Right lobe of liver (tissue), 6 donors: ENCODE measurements at regions not wholly inside any gene's neighbourhood (a gene's known extent, or its start where the extent isn't known, plus 50 kb on each side); places are given as distances from the start of the nearest gene placed in this dataset.

Source experiments
- ATAC-seq, 4 donors: fragments of 200-7000 bp; cut with Tn5 transposase; one replicate each; pipeline ENCODE4 v1.9.1; 2020; ENCODE audit warnings: mild to moderate bottlenecking in 4 of 4, moderate library complexity in 4 of 4
- DNase-seq, 3 donors: peaks; one replicate each; pipeline ENCODE4 v3.0.0-alpha.2; 2020
- H3K27ac ChIP-seq, 3 donors: fragments of 200-600 bp; one replicate each; pipeline ENCODE4 v1.8.0; 2022
- H3K27me3 ChIP-seq, 2 donors: fragments of 200-600 bp; one replicate each; pipeline ENCODE4 v1.8.0; 2022
- H3K36me3 ChIP-seq, 4 donors: fragments of 200-600 bp; sonication (generic) in 1 of 4; one replicate each; pipeline versions ENCODE4 v1.5.1 to v1.8.0; 2017 to 2022; ENCODE audit warnings: control low read depth in 1 of 4
- H3K4me1 ChIP-seq, 4 donors: fragments of 200-600 bp; sonication (generic) in 1 of 4; one replicate each; pipeline versions ENCODE4 v1.5.1 to v1.8.0; 2017 to 2022; ENCODE audit warnings: control low read depth in 1 of 4
- H3K4me3 ChIP-seq, 3 donors: fragments of 200-600 bp; one replicate each; pipeline ENCODE4 v1.8.0; 2022
- H3K9me3 ChIP-seq, 4 donors: fragments of 200-600 bp; sonication (generic) in 1 of 4; one replicate each; pipeline versions ENCODE4 v1.5.1 to v1.8.0; 2017 to 2022; ENCODE audit warnings: control low read depth in 1 of 4
- POLR2A ChIP-seq: fragments of 450-650 bp; IDR thresholded peaks from one replicate; pipeline ENCODE4 v1.6.1; 2017; ENCODE audit warnings: antibody characterized with exemption, mild to moderate bottlenecking
- WGBS: methylation state at CpG from one replicate; pipeline ENCODE4 v1.1.6; 2018; ENCODE audit warnings: low coverage, low lambda C conversion rate; ENCODE audit not compliant: insufficient coverage; ENCODE audit errors: missing lambda C conversion rate; 5-methylcytosine and 5-hydroxymethylcytosine counted together
- intact Hi-C, 2 donors: fragments of 100-400 bp; cut with DNase I; formaldehyde crosslinking; loops; one replicate each; pipeline versions ENCODE4 v1.11.2 to v1.14.1; 2022
- TF ChIP-seq, protein P1 (sequence below), 4 donors: fragments of 200-600 bp in 3 of 4; fragments of 450-650 bp in 1 of 4; IDR thresholded peaks; one replicate each; pipeline versions ENCODE4 v1.5.1 to v1.8.0; 2016 to 2022; ENCODE audit warnings: antibody characterized with exemption in 4 of 4, mild to moderate bottlenecking in 2 of 4
- donor health status: DM: no; HTN: yes; CAD: no.
- donor health status: DM: no; HTN: no; CAD: no.
- donor health status: DM: no; HTN: no; CAD: no.
- donor health status: DM: no; HTN: yes; CAD: no.
- donor health status: DM: no; HTN: yes; CAD: no.

DNA sequence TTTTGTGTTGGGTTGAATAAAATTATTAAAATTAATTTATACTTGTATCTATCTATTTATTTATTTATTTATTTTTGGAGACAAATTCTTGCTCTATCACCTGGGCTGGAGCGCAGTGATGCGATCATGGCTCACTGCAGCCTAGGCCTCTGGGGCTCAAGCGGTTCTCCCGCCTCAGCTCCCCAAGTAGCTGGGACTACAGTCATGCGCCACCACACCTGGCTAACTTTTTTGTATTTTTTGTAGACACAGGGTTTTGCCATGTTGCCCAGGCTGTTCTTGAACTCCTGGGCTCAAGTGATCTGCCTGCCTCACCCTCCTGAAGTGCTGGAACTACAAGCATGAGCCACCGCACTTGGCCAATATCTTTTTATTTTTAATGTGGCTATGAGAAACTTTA, 134.7 kb upstream of the SPDL1 start:
- Histone ChIP-seq H3K27ac (no peak overlapping the region), H3K9me3 (no peaks in the 10 kb centered on the region), H3K36me3 (no peaks in the 10 kb centered on the region), H3K4me1 (no peaks in the 10 kb centered on the region), H3K4me3 (no peak overlapping the region), H3K27me3 (no peaks in the 10 kb centered on the region)
- 95% methylated on average over 6 of the region's 6 CpGs for WGBS
- TF ChIP-seq POLR2A: no peak
- TF ChIP-seq, protein P1, sequence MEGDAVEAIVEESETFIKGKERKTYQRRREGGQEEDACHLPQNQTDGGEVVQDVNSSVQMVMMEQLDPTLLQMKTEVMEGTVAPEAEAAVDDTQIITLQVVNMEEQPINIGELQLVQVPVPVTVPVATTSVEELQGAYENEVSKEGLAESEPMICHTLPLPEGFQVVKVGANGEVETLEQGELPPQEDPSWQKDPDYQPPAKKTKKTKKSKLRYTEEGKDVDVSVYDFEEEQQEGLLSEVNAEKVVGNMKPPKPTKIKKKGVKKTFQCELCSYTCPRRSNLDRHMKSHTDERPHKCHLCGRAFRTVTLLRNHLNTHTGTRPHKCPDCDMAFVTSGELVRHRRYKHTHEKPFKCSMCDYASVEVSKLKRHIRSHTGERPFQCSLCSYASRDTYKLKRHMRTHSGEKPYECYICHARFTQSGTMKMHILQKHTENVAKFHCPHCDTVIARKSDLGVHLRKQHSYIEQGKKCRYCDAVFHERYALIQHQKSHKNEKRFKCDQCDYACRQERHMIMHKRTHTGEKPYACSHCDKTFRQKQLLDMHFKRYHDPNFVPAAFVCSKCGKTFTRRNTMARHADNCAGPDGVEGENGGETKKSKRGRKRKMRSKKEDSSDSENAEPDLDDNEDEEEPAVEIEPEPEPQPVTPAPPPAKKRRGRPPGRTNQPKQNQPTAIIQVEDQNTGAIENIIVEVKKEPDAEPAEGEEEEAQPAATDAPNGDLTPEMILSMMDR (IDR thresholded peaks at IDR 0.05): no peak
- DNase-seq (no peak), ATAC-seq (no peak)
- intact Hi-C loops: no loop called here

- no peaks in the 10 kb centered on the region for H3K9me3 ChIP-seq
- TF ChIP-seq, protein P1 (IDR thresholded peaks at IDR 0.05): no peak
- no peak for TF ChIP-seq POLR2A
- H3K27me3 ChIP-seq: no peaks in the 10 kb centered on the region
- H3K27ac ChIP-seq: no peak overlapping the region
- intact Hi-C loops: no loop called here
- peaks cover 0 to 4% (median 0%) of the 10 kb centered on the region in 4 donors for H3K4me1 ChIP-seq
- no peaks in the 10 kb centered on the region for H3K36me3 ChIP-seq
- WGBS: no CpG with 5 or more reads among the region's 2 CpGs
- DNase-seq: no peak
- H3K4me3 ChIP-seq: no peak overlapping the region
- ATAC-seq: no peak
Measured at GRCh38 chr5:169445191-169445590, 138.4 kb upstream of the SPDL1 start.

GRCh38 chr5:169442913-169443784, 140.4 kb upstream of the SPDL1 start:
- 18% methylated on average over 9 of the region's 9 CpGs for WGBS
- no peaks in the 10 kb centered on the region for H3K36me3 ChIP-seq

DNA sequence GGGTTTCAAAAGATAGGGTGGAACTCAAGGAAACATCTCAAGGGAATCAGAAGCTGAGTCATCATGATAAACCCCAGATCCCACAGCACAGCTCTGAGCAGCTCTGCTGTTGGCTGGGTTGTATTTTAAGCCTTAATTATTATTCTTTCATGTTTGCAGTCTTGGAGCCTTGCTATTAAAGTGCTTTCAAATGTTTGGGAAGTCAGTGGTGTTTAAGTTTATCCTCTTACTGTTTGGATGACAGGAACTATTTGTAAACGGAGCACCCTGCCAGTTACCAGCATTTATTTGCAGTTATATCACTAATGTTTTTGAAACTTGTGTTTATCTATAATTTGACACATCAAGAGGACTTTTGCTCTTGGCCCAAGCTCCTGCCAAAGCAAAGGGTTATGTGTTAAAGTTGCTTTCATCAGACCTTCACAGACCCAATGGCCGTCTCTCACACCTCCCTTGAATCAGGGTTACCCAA, 141.1 kb upstream of the SPDL1 start:
- no peaks in the 10 kb centered on the region for H3K27me3 ChIP-seq
- H3K36me3 ChIP-seq: no peaks in the 10 kb centered on the region
- ATAC-seq: peak in 1 of 4 donors; percentile 12
- H3K27ac ChIP-seq: no peak overlapping the region
- H3K4me3 ChIP-seq: no peak overlapping the region
- peaks cover 0 to 4% (median 0%) of the 10 kb centered on the region in 4 donors for H3K4me1 ChIP-seq
- DNase-seq: no peak
- intact Hi-C loops: no loop called here
- no peaks in the 10 kb centered on the region for H3K9me3 ChIP-seq
- TF ChIP-seq POLR2A: no peak
- TF ChIP-seq, protein P1 (IDR thresholded peaks at IDR 0.05): no peak
- WGBS: 12% methylated on average over 2 of the region's 2 CpGs

More at GRCh38 chr5:169442913-169443784, 140.4 kb upstream of the SPDL1 start:
- no peak for TF ChIP-seq POLR2A
- TF ChIP-seq, protein P1 (IDR thresholded peaks at IDR 0.05): no peak
- DNase-seq (no peak), ATAC-seq (no peak)
- no peaks in the 10 kb centered on the region for H3K27me3 ChIP-seq
- H3K4me1 ChIP-seq: peaks cover 0 to 4% (median 0%) of the 10 kb centered on the region in 4 donors
- no peaks in the 10 kb centered on the region for H3K9me3 ChIP-seq
- no peak overlapping the region for H3K4me3 ChIP-seq
- no peak overlapping the region for H3K27ac ChIP-seq
- intact Hi-C loops: no loop called here
